GM19239 (cell line): ENCODE measurements at regions not wholly inside any gene's neighbourhood (a gene's known extent, or its start where the extent isn't known, plus 50 kb on each side); places are given as distances from the start of the nearest gene placed in this dataset.

Experiments
- DNase-seq: peaks from one replicate; pipeline ENCODE4 v3.0.0; 2011; ENCODE audit warnings: low spot score; ENCODE audit not compliant: insufficient read length
- FAIRE-seq: peaks from 2 replicates; lab custom pipeline; 2011; peaks lifted over from hg19 to GRCh38; lab: Jason Lieb, UNC

DNA sequence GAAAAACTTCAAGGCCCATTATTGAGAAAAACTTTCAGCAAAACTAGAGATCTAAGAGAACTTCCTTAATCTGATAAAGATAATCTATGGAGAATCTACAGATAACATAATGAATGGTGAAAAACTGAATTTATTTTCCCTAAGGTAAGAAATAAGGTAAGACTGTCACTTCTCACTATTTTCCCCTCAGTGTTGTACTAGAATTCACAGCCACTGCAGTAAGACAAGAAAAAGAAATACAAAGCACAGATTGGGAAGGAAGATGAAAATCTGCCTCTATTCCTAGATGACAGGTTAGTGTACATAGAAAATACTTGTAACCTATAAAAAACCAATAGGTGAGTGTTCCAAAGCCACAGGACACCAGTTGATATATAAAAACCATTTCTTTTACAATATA is 220.7 kb upstream of the SHH start:
- DNase-seq, result no peak
- no peak for FAIRE-seq

DNA sequence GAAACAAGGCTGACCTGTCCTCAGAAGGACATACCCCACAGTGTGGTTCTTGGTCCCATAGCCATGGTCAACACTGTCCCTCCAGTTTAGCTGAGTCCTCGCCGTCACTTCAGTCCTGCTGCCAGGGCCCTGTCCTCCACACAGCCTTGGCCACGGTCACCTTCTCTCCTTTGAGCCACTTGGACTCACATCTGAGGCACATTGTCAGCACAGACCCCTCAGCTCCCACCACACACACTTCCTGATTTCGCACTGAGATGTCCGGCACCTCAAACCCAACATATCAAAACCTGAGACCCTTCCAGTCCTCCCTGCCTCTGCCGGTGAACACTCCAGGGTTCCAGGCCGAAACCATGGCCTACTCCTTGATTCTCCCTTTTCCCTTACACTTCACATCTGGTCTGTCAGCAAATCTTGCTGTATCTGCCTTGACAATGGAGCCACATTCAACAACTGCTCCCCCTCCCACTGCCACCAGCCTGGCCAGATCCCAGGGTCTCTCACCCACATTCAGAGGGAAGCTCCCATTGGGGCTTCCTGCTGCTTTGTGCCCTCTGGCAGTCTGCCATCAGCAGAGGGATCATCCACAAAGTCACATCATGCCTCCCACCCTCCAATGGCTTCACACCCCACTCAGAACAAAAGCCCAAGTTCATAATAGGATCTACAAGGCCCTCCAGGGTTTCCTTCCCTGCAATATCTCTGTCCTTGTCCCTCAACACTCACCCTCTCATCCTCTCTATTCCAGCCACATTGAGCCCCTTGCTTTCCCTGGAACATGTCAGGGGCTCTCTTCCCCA is 219.6 kb upstream of the SHH start:
- DNase-seq, result no peak

DNA sequence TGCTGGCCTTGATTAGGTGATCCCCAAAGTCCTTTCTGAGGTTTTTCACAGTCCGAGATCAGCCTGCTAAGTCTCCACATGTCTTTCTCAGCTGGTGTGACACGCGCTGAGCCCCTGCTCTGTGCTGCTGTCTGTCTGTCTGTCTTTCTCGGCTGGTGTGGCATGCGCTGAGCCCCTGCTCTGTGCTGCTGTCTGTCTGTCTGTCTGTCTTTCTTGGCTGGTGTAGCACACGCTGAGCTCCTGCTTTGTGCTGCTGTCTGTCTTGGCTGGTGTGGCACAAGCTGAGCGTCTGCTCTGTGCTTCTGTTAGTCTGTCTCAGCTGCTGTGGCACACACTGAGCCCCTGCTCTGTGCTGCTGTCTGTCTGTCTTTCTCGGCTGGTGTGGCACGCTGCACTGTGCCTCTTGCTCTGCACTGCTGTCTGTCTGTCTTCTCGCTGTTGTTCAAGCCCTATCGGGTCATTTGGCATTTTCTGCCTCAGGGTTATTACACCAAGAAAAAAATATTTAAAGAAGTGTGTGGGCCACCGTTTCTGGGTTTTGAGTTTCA is 217.3 kb upstream of the SHH start:
- FAIRE-seq, result no peak
- DNase-seq, result no peak

More for the DNA sequence above, 219.6 kb upstream of the SHH start:
- FAIRE-seq, result no peak

DNA sequence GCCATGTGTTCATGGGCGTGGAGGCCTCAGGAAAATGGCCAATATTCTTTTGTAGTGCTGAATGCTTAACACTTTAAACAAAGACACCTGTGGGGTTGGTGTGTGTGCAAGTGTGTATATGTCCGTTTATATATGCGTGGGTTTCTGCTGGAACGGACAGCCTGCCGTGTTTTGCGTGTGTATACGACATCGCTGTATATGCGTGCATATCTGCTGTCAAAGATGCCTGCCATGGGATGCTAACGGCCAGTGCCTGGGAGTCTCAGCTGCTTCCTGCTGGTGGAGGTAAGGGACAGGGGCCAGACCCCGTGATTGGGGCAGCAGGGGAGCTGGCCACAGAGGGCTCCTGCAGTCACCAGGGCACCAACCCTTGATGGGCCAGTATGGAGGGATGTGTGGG is 216.3 kb upstream of the SHH start:
- no peak for FAIRE-seq
- no peak for DNase-seq

DNA sequence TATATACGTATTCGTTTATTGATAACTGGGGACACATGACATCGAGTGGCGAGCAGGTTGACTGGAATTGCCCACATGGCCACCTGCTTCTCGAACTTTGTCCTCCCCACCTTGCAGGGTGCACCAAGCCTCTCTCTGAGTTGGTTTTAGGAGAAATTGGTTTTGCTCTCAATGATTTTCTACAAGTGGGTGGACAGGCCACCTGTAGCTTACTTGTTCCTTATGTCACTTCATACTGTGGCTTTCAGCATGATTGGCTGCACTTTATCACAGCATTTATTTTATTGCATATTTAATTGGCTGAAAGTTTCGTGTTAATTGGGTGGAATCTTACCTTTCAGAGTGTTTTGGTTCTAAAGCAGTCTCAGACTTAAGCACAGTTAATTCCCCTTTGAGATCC is 215.6 kb upstream of the SHH start:
- DNase-seq, result no peak
- no peak for FAIRE-seq

DNA sequence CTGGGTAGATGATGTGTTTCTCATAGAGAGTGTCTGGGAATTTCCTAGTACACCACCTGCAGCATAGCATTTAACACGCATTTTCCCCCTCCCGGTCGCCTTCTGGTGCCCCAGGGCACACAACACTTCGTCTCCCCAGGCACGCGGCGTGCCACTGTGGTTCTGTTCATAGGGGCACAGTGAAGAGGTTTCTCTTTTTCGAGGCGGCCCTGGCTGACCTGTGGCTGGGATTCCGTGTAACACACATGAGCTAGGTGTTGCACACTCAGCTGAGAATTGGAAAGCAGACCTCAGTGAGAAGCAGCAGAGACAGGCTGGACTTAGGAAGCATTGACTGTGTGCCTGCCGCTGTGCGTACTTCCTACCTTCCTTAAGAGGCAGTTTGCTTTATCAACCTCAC is 214.3 kb upstream of the SHH start:
- no peak for DNase-seq
- FAIRE-seq, result no peak

DNA sequence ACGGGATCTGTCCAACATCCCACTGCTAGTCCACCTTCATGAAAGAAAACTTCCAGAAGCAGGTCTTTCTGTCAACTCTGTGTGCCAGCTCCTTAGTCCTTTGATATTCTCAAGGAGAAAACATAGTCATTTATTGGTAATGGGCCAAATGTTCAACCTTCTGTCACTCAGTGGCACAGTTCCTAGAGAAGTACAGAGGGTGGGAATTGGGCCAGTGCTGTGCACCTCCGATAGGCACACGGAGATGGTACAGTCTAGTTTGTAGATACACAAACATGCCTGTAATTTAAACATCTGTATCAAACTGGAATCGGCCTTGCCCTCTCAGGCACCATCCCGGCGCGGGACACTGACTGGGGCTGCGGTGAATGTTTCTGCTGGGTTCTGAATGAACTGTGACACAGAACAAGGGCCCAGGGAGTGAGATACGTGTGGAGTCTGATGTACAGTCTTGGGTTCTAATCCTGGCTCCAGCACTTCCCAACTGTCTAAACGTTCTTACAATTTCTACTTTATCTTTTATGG is 213.9 kb upstream of the SHH start:
- DNase-seq (no peak), FAIRE-seq (no peak)

DNA sequence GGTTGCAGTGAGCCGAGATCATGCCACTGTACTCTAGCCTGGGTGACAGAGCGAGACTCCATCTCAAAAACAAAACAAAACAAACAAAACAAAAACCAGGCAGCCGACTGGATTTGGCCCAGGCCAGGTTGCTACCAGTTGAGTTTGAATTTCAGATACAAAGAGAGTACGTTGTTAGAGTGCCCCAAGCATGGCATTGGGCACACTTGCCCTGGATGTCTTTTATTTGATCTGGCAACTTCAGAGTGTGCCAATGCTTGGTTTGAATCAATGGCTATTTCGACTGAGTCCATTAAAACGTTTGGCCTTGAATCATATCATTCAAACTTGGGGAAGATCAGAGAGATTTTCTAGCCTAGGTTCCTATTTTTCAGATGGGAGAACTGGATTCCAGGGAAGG is 213.4 kb upstream of the SHH start:
- FAIRE-seq (no peak), DNase-seq (no peak)

DNA sequence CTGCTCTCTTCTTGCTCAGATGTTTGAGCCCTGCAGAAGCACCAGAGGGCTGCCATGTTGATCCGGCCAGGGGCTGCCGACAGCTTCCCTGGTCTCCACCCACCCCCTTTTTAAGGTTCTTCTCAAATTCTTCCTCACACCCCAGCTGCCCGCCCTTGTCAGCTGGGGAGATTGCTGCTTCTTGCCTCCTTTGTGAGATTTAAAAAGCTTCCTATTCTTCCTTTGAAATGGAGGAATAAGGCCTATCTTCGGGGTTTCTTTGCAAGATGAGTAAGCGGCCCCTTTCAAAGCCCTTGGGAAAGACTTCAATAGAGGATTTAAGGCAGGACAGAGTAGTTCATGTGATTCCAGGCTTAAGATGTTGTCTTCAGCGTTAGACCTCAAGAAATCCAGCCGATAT is 211.9 kb upstream of the SHH start:
- FAIRE-seq (no peak), DNase-seq (no peak)

DNA sequence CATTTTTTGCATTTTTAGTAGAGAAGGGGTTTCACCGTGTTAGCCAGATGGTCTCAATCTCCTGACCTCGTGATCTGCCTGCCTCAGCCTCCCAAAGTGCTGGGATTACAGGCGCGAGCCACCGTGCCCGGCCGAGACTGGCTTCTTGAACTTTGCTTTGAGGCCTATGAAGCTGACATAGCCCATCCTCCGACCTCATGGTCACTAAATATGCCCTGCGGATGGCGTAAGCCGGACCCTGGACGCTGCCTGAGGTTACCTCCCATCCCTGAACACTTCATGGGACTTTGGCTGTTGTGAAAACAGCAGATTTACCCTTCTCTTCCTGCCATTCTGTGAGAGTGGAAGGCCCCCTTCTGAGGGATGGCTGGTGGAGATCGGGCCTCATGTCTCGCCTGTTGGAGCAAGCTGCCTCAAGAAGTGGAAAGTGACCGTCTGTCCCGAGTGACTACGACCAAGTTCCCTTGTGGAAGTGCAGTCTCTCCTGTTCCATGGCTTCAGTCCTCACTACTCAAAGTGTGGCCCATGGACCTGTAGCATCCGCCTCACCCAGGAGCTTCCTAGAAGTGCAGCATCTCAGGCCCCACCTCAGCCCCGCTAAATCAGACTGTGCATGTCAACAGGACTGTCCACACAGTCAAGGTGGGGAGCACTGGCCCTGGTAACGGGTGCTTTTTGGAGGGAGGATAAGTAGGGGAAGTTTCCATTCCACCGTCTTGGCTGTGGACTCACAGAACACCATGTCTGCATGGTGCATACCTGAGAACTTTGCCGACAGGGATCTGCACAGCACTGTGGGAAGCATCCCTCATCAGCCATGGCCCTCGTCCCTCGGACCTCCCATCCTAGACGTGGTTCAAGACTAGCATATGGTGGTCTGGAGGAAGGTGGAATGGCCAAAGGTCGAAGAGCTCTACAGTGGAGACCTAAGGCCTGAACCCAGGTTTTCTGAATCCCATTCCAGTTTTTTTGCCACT is 210.5 kb upstream of the SHH start:
- DNase-seq (no peak), FAIRE-seq (no peak)

DNA sequence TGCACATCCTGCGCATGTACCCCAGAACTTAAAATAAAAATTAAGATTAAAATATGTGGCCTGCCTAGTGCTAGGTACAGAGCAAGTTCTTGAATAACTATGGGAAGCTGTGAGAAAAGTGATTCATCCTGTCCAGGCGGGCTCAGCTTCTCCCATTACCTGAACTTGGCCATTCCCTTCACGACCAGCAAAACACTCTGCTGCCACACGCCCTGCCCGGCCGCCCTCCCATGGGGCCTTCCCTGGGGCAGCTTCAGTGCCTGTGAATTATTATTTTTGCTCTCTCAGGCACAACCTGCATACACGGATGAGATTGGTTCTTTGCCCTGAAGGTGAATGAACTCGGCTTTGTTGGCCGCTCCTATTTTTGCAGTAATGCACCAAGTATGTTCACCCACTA is 209.2 kb upstream of the SHH start:
- FAIRE-seq, result no peak
- no peak for DNase-seq

DNA sequence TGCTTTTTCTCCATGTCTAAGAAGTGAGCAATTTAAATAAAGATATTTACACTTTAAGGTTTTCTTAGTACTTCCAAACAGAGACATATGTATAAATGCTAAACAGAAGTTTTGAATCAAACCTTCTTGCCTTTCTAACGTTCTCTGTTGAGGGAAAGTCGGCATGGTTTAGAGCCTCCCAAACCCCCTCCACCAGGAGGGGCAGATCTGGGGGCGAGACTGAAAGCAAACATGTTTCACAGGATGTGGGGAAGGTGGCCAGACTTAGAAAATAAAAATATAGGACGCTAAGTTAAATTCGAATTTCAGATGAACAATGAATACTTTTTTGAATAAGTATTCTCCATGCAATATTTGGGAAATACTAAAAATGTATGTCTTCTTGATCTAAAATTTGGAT is 208.3 kb upstream of the SHH start:
- FAIRE-seq (no peak), DNase-seq (no peak)

DNA sequence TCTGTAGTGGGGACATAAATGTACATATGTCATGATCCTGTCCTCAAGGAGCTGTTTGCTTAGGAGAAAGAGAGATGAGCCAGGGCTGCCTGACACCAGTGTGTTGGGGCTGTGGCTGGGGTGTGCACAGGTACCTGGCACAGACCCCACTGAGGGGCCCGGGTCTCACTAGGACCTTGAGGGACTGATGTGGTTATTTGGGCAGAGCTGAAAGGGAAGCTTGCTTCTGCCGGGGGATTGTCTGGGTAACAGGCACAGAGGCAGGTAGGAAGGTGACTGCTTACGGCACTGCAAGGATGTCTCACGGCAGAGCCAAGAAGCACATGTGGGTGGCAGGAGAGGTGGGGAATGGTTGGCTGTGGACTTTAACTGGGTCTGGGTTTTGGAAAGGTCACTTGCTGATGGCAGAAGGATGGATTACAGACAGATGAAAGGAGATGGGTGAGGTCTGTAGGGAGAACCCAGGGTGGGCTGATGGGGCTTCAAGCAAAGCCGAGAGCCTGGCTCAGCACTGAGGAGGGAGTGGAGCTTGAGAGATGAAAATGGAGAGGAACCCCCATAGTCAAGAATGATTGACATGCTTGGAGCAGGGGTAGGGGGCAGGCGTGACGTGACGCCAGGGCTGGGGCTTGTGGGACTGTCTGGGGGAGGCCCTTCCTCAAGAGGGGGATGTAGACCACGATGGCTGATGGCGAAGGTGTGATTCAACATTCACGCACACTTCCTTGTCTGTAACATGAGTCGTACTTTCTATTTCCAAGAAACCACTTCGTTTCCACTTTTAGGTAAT is 207.7 kb upstream of the SHH start:
- DNase-seq (no peak), FAIRE-seq (no peak)

DNA sequence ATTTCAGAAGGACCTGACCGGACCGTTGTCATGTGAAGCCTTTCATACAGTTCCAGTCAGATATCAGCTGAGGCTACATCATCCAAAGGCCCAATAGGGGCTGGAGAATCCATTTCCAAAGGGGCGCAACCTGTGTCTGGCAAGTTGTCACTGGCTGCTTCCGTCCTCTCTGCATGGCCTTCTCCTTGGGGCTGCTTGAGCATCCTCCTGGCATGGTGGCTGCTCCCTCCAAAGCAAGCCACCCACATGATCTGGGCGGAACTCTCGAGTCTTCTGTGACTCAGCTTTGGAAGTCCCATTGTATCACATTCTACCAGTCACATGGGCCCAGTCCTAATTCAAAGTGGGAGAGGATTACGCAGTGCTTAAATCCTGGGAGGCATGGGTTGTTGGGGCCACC is 207.0 kb upstream of the SHH start:
- FAIRE-seq, result no peak
- no peak for DNase-seq

DNA sequence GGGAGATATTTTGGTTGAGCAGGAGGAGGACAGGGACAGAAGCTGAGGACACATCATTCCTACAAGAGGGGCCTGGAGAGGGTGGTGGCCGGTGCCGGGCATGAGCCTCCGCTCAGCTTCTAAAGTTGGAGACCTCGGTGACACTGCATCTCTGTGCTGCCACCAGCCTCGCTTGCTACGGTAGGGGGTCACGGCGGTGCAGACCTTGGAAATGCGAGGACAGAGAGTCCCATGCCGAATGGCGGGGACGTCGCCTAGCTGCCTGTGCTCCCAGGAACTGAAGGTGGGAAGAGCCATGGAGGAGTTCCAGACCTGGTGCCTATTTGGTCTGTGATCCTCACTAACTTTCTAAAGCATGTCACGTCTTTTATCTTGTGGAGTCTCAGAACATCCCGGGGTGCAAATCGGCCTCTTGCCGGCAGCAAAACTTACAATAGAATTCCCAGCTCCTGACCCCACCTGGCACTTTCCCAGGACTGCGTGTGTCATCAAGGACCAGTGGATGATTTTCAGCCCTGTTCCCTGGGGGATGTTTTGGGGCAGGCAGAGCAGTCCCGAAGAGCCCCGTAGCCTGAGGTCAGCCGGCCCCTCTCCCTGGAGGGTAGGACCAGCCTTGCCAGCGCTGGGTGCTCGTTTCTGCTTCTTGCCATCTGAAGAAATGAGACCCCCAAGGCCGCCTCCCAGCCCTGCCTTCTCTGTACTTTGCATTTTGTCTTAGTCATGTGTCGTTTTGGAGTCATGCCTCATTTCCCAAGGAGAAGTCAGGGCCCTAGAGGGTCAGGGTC is 205.8 kb upstream of the SHH start:
- no peak for FAIRE-seq
- DNase-seq, result no peak

DNA sequence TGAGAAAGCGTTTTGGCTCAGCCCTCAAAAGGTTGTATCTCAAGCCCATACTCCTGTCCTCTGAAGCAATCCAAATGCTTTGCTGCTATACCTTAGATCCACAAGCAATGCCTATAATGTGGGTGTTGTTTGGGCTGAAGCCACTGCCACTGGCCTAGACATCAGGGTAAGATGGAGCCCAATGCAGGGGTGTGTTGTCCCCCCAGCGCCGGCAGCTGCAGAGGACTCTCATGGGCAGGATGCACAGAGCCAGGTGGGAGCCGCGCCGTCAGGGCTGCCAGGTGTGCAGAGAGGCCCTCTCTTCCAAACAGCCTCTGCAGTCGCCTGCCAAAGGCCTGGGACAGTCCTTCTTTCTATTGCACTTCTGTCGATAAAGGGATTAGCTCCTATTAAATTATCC is 205.2 kb upstream of the SHH start:
- FAIRE-seq (no peak), DNase-seq (no peak)

DNA sequence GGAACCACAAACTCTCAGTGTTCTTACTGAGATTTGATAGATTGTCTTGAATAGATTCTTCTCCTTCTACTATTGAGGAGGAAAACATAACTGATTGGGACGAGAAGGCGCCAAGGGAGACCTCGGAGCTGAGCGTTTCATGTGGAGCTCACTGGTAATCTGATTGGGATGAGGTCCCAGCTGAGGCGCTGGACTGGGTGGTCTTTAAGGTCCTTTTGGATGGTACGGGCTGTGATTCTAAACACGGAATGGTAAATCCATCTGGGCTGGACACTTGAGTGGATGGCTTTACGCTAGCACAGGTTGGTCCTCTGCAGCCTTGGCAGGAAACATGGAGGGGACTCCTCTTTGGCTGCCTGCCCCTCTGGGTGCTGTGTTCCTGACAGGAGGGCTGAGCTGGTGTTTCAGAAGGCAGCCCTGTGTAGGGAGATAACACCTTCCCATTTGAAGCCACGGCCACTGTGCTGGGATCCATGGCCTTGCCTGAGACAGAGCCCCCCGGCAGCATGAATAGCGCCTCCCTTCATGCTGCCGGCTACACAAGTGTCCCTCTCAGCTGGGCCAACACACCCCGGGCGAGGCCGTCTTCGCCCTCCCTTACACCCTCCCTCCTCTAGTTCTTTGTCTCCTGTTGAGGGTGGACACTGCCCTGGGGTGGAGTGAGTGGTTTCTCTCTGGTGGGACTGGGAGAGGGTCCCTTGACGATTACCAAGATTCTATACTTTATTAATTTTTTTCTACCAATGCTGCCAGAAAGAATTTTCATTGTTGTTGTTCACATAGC is 203.2 kb upstream of the SHH start:
- DNase-seq (no peak), FAIRE-seq (no peak)

DNA sequence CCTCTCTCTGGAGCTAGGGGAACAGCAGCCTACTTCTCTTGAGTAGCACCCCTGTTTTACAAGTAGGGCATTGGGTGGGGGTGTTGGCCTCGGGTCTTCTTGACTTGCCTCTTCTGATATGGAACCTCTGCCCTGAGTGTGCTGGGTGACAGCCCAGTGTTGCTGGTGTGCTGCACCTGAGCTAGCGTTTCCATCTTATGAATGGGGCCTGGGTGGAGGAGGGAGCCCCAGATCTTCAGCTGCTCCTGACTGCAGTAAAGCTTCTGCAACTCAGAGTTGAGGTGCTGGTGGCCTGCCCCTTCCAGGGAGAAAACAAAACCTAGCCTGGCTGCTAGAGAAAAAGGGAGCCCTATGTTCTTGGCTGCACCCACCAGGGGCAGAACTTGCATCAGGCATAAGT is 202.5 kb upstream of the SHH start:
- DNase-seq (no peak), FAIRE-seq (no peak)

DNA sequence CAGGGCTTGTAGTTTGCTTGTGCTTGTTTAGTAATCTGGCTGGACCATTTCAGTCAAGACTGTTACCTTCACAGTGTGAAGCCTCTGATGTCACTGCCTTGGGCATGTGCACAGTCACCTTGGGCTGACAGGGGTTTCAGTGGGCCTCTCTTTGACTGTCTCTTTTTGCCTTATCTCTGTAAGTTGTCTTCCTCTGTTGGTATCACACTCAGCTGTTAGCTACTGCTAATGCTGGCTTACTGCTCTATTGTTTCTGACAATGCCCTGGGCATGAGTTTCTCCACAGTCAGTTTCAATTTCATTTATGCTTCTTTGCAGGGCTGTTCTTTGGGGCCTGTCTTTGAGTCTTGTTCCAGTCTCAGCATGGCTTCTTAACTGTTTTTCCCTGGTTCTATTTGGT is 201.9 kb upstream of the SHH start:
- DNase-seq, result no peak
- no peak for FAIRE-seq
